HG03432 (cell line): ENCODE measurements at regions not wholly inside any gene's neighbourhood (a gene's known extent, or its start where the extent isn't known, plus 50 kb on each side); places are given as distances from the start of the nearest gene placed in this dataset.

Source experiments
- ATAC-seq: cut with Tn5 transposase; IDR thresholded peaks from one replicate; pipeline ENCODE4 v1.9.1; 2021; ENCODE audit warnings: mild to moderate bottlenecking, moderate library complexity; ENCODE audit not compliant: unreplicated experiment

- ATAC-seq = no peak
These were observed 90.4 kb upstream of the PKDCC start for GRCh38 chr2:41957431-41957830.

- no peak for ATAC-seq
These were observed 89.6 kb upstream of the PKDCC start for GRCh38 chr2:41958251-41958650.

GRCh38 chr2:41958775-41959174 is 89.0 kb upstream of the PKDCC start:
- no peak for ATAC-seq

- no peak for ATAC-seq
These were observed 88.1 kb upstream of the PKDCC start for GRCh38 chr2:41959760-41960159.

GRCh38 chr2:41962922-41963622 is 84.7 kb upstream of the PKDCC start:
- no peak for ATAC-seq

- no peak for ATAC-seq
These were observed 83.9 kb upstream of the PKDCC start for GRCh38 chr2:41963661-41964525.

- ATAC-seq = no peak
These were observed 82.5 kb upstream of the PKDCC start for GRCh38 chr2:41965173-41965908.

GRCh38 chr2:41965909-41966295 is 81.9 kb upstream of the PKDCC start:
- ATAC-seq = no peak

- ATAC-seq = no peak
These were observed 81.4 kb upstream of the PKDCC start for GRCh38 chr2:41966431-41966893.

GRCh38 chr2:41966920-41967319 is 80.9 kb upstream of the PKDCC start:
- no peak for ATAC-seq

- ATAC-seq = no peak
These were observed 80.2 kb upstream of the PKDCC start for GRCh38 chr2:41967476-41968181.

- ATAC-seq = no peak
These were observed 79.6 kb upstream of the PKDCC start for GRCh38 chr2:41968182-41968578.

GRCh38 chr2:41970988-41971660 is 76.7 kb upstream of the PKDCC start:
- ATAC-seq = no peak

- no peak for ATAC-seq
These were observed 75.6 kb upstream of the PKDCC start for GRCh38 chr2:41972179-41972578.

GRCh38 chr2:41972819-41973218 is 75.0 kb upstream of the PKDCC start:
- ATAC-seq = no peak

GRCh38 chr2:41973871-41974270 is 74.0 kb upstream of the PKDCC start:
- ATAC-seq = no peak

- ATAC-seq = no peak
These were observed 66.4 kb upstream of the PKDCC start for GRCh38 chr2:41981417-41981816.

- no peak for ATAC-seq
These were observed 62.2 kb upstream of the PKDCC start for GRCh38 chr2:41985573-41986095.

GRCh38 chr2:41989501-41990180 is 58.2 kb upstream of the PKDCC start:
- no peak for ATAC-seq

GRCh38 chr2:41990245-41990644 is 57.6 kb upstream of the PKDCC start:
- ATAC-seq = no peak
